H1 (cell line): ENCODE measurements at regions not wholly inside any gene's neighbourhood (a gene's known extent, or its start where the extent isn't known, plus 50 kb on each side); places are given as distances from the start of the nearest gene placed in this dataset.

ENCODE experiments used
- CEBPB ChIP-seq: IDR thresholded peaks from 2 replicates; pipeline ENCODE4 v1.6.1; 2012; ENCODE audit warnings: low read depth, low read length
- E2F6 ChIP-seq: IDR thresholded peaks from 2 replicates; pipeline ENCODE4 v1.6.1; 2012; ENCODE audit warnings: inconsistent platforms
- EGR1 ChIP-seq: IDR thresholded peaks from 2 replicates; pipeline ENCODE4 v1.6.1; 2011; ENCODE audit warnings: low read depth, low read length, borderline replicate concordance
- EP300 ChIP-seq, 2 experiments: IDR thresholded peaks; 1 replicate in 1 of 2; 2 replicates in 1 of 2; pipeline ENCODE4 v1.6.1; 2011 to 2012; ENCODE audit warnings: low read depth in 2 of 2, low read length in 2 of 2, mild to moderate bottlenecking in 2 of 2, borderline replicate concordance in 1 of 2, inconsistent platforms in 1 of 2, moderate library complexity in 1 of 2
- EZH2 ChIP-seq: fragments of 200-600 bp; sonication (generic); IDR thresholded peaks from 2 replicates; pipeline ENCODE4 v1.7.1; 2012; ENCODE audit warnings: low read depth, mild to moderate bottlenecking, moderate library complexity, low read length, inconsistent platforms; ENCODE audit not compliant: severe bottlenecking
- KDM1A ChIP-seq: fragments of 200-600, 300-600 bp; sonication (generic); IDR thresholded peaks from 2 replicates; pipeline ENCODE4 v1.7.1; 2016; ENCODE audit warnings: mild to moderate bottlenecking, low read length, borderline replicate concordance
- RAD21 ChIP-seq, 2 experiments: IDR thresholded peaks in 1 of 2; conservative IDR thresholded peaks in 1 of 2; 2 replicates each; pipeline ENCODE4 v1.6.1; 2011; ENCODE audit warnings: low read depth in 2 of 2, low read length in 2 of 2, improper control_type of control experiment in 1 of 2, inconsistent platforms in 1 of 2, mild to moderate bottlenecking in 1 of 2, moderate library complexity in 1 of 2
- RNF2 ChIP-seq: fragments of 200-900, 300-1000 bp; sonication (generic); IDR thresholded peaks from 2 replicates; pipeline ENCODE4 v1.7.1; 2016; ENCODE audit warnings: borderline replicate concordance, low read depth, mild to moderate bottlenecking, antibody characterized with exemption, low read length; ENCODE audit not compliant: poor library complexity, severe bottlenecking; ENCODE audit errors: missing control alignments
- SRF ChIP-seq: IDR thresholded peaks from 2 replicates; pipeline ENCODE4 v1.6.1; 2011; ENCODE audit warnings: mild to moderate bottlenecking, low read depth, low read length, moderate library complexity
- TBP ChIP-seq: IDR thresholded peaks from 2 replicates; pipeline ENCODE4 v1.6.1; 2011; ENCODE audit warnings: low read depth, low read length, improper control_type of control experiment
- ZNF274 ChIP-seq: IDR thresholded peaks from 2 replicates; pipeline ENCODE4 v1.7.0; 2012; ENCODE audit warnings: low read length, borderline replicate concordance; ENCODE audit errors: extremely low read depth

DNA sequence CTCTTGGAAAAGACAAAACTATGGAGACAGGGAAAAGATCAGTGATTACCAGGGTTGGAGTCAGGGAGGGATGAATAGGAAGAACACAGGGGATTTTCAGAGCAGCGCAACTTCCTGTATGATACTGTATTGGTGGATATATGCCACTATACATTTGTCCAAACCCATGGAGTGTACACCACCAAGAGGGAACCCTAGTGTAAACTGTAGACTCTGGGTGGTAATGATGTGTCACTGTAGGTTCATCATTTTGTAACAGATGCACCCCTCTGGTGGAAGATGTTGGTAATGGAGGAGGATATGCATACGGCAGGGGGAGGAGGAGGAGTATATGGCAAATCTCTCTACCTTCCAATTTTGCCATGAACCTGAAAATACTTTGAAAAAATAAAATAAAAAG, 68.1 kb downstream of the UFM1 start (continued):
- no peak for TF ChIP-seq KDM1A
- peak; percentile 64 to 71 for TF ChIP-seq RAD21 (IDR thresholded peaks at IDR 0.05 in 1 of 2, conservative IDR thresholded peaks at IDR 0.05 in 1 of 2; ENCODE audit: low read depth in 2 of 2, low read length in 2 of 2)
- TF ChIP-seq E2F6 = no peak
- no peak for TF ChIP-seq RNF2
- no peak for TF ChIP-seq SRF
- TF ChIP-seq EGR1 = no peak
- TF ChIP-seq ZNF274 = no peak
- no peak for TF ChIP-seq EP300 (IDR thresholded peaks at IDR 0.05; ENCODE audit: borderline replicate concordance in 1 of 2, low read depth in 2 of 2, low read length in 2 of 2)
- no peak for TF ChIP-seq CEBPB
- no peak for TF ChIP-seq TBP
- TF ChIP-seq EZH2 = no peak
- TF ChIP-seq, all 59 proteins: peak for 4
